SK-N-SH treated with all-trans-retinoic acid at 6 μM for 48 hours (cell line): ENCODE measurements at regions not wholly inside any gene's neighbourhood (a gene's known extent, or its start where the extent isn't known, plus 50 kb on each side); places are given as distances from the start of the nearest gene placed in this dataset.

Experiments used
- ARNTL ChIP-seq: fragments of 450-650 bp; formaldehyde crosslinking; IDR thresholded peaks from 2 replicates; pipeline ENCODE4 v1.5.0; 2020; ENCODE audit warnings: low read depth, mild to moderate bottlenecking, moderate library complexity, borderline replicate concordance
- CREB5 ChIP-seq: fragments of 250-450 bp; sonication (Bioruptor Pico); IDR thresholded peaks from 2 replicates; pipeline ENCODE4 v1.5.1; 2020; ENCODE audit warnings: low read depth, mild to moderate bottlenecking, moderate library complexity
- CSRNP3 ChIP-seq: fragments of 250-450 bp; sonication (Bioruptor Pico); IDR thresholded peaks from 2 replicates; pipeline ENCODE4 v1.5.1; 2021; ENCODE audit warnings: mild to moderate bottlenecking, moderate library complexity
- GLIS3 ChIP-seq: fragments of 250-450 bp; sonication (Bioruptor Pico); IDR thresholded peaks from 2 replicates; pipeline ENCODE4 v1.5.0; 2020; ENCODE audit warnings: mild to moderate bottlenecking, moderate library complexity
- OSR1 ChIP-seq: fragments of 250-450 bp; sonication (Bioruptor Pico); IDR thresholded peaks from 2 replicates; pipeline ENCODE4 v1.8.0; 2022; ENCODE audit warnings: moderate library complexity, mild to moderate bottlenecking, inconsistent platforms
- PATZ1 ChIP-seq: fragments of 250-450 bp; sonication (Bioruptor Pico); IDR thresholded peaks from 2 replicates; pipeline ENCODE4 v1.8.0; 2020; ENCODE audit warnings: mild to moderate bottlenecking, moderate library complexity, borderline replicate concordance
- RARB ChIP-seq: fragments of 250-450 bp; sonication (Bioruptor Pico); IDR thresholded peaks from 2 replicates; pipeline ENCODE4 v1.8.0; 2021; ENCODE audit warnings: mild to moderate bottlenecking, moderate library complexity
- TCF4 ChIP-seq: fragments of 250-450 bp; sonication (Bioruptor Pico); IDR thresholded peaks from 2 replicates; pipeline ENCODE4 v1.8.0; 2021; ENCODE audit warnings: mild to moderate bottlenecking, moderate library complexity, borderline replicate concordance
- ZFP3 ChIP-seq: fragments of 250-450 bp; sonication (Bioruptor Pico); IDR thresholded peaks from 2 replicates; pipeline ENCODE4 v1.5.0; 2020; ENCODE audit warnings: mild to moderate bottlenecking, moderate library complexity
- ZFP30 ChIP-seq: fragments of 450-650 bp; formaldehyde crosslinking; IDR thresholded peaks from 2 replicates; pipeline ENCODE4 v1.5.0; 2022; ENCODE audit warnings: mild to moderate bottlenecking, moderate library complexity
- ZNF565 ChIP-seq: fragments of 450-650 bp; formaldehyde crosslinking; conservative IDR thresholded peaks from 2 replicates; pipeline ENCODE4 v1.5.0; 2020; ENCODE audit warnings: low read depth, mild to moderate bottlenecking, moderate library complexity
- ZNF8 ChIP-seq: fragments of 450-650 bp; formaldehyde crosslinking; IDR thresholded peaks from 2 replicates; pipeline ENCODE4 v1.5.0; 2020; ENCODE audit warnings: mild to moderate bottlenecking, moderate library complexity

GRCh38 chr3:4053975-4054374, 249.2 kb upstream of the SETMAR start:
- TF ChIP-seq TCF4 (CRISPR knock-in tag) (no peak), PATZ1 (CRISPR knock-in tag) (no peak), ZNF565 (CRISPR knock-in tag) (no peak), ZNF8 (CRISPR knock-in tag) (no peak), CSRNP3 (CRISPR knock-in tag) (no peak), RARB (CRISPR knock-in tag) (no peak), ZFP3 (CRISPR knock-in tag) (no peak), OSR1 (CRISPR knock-in tag) (no peak), CREB5 (CRISPR knock-in tag) (no peak), GLIS3 (CRISPR knock-in tag) (no peak), ARNTL (CRISPR knock-in tag) (no peak), ZFP30 (CRISPR knock-in tag) (no peak)
